GM12892 (cell line): ENCODE measurements at regions not wholly inside any gene's neighbourhood (a gene's known extent, or its start where the extent isn't known, plus 50 kb on each side); places are given as distances from the start of the nearest gene placed in this dataset.

ENCODE experiments used
- POLR2AphosphoS5 ChIP-seq: IDR thresholded peaks from 2 replicates; pipeline ENCODE4 v1.6.1; 2011; ENCODE audit warnings: low read depth, low read length, control low read depth
- TAF1 ChIP-seq: IDR thresholded peaks from 2 replicates; pipeline ENCODE4 v1.6.1; 2011; ENCODE audit warnings: low read depth, mild to moderate bottlenecking, control low read depth, low read length, borderline replicate concordance

DNA sequence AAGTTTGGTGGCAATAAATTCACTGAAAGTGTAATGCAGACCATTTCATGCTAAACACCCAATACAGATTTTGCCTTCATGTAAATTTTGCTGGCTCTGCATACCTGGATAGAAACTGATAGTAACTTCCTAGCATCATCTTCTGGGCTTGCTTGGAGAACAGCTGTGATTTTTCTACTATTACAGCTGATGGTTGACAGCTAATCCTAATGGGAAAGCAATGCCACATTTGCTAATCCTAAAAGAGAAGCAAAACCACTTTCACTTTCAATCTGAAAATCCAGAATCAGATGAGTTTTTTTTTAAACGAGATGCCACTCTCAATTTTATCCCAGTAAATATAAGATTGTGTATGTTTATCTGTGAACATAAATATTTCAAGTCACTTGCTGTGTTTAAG, 1035.9 kb downstream of the TRHDE start:
- TF ChIP-seq POLR2AphosphoS5 (no peak), TAF1 (no peak)
